D721Med (cell line): ENCODE measurements at regions not wholly inside any gene's neighbourhood (a gene's known extent, or its start where the extent isn't known, plus 50 kb on each side); places are given as distances from the start of the nearest gene placed in this dataset.

ENCODE experiments used
- DNase-seq: peaks from one replicate; pipeline ENCODE4 v3.0.0; 2011; ENCODE audit warnings: low spot score; ENCODE audit not compliant: insufficient read length
- FAIRE-seq: peaks from 2 replicates; lab custom pipeline; 2011; peaks lifted over from hg19 to GRCh38; lab: Jason Lieb, UNC
- TF ChIP-seq, protein P1 (sequence below): IDR thresholded peaks from 2 replicates; pipeline ENCODE4 v1.5.1; 2012; ENCODE audit warnings: mild to moderate bottlenecking, control low read depth; ENCODE audit not compliant: insufficient read depth; ENCODE audit errors: missing control alignments

DNA sequence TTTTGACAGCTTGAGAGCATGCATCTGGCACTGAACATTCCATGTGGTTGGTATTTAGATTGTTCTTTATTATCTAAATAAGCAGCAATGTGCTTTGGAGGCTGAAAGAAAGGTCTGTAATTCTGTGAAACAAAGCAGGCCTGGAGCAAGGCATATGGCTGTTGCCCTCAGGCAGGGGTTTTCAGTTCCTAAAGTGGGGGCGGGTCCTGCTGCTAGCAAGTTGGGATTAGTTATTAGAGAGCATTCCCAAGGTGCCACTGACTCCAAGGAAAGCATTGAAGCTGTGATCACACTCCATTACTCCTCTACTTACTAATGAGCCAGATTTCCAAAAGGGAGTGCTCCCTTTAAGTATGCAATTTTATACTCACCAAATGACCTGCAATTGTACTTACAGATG is 432.2 kb downstream of the OLFM4 start:
- TF ChIP-seq, protein P1, sequence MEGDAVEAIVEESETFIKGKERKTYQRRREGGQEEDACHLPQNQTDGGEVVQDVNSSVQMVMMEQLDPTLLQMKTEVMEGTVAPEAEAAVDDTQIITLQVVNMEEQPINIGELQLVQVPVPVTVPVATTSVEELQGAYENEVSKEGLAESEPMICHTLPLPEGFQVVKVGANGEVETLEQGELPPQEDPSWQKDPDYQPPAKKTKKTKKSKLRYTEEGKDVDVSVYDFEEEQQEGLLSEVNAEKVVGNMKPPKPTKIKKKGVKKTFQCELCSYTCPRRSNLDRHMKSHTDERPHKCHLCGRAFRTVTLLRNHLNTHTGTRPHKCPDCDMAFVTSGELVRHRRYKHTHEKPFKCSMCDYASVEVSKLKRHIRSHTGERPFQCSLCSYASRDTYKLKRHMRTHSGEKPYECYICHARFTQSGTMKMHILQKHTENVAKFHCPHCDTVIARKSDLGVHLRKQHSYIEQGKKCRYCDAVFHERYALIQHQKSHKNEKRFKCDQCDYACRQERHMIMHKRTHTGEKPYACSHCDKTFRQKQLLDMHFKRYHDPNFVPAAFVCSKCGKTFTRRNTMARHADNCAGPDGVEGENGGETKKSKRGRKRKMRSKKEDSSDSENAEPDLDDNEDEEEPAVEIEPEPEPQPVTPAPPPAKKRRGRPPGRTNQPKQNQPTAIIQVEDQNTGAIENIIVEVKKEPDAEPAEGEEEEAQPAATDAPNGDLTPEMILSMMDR: no peak
- no peak for DNase-seq
- FAIRE-seq: no peak

DNA sequence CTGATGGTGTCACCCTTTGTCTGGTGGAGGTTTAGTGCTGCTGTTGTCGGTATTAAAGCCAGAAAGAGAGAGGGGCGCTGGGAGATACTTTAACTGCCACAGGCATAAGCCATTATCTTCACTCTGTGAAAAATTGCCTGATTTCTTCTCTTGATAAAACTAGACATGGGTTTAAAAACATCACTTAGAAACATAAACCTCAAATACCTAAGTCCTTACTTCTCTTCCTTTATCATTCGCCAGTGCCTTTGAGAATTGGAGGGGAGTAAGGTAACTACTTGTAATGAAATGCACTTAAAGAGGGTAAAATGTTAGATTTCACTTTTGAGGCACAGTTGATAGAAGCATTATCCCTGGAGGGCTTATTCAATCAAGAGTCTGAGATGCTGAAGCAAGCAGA is 434.5 kb downstream of the OLFM4 start:
- no peak for FAIRE-seq
- no peak for DNase-seq
- TF ChIP-seq, protein P1: no peak

DNA sequence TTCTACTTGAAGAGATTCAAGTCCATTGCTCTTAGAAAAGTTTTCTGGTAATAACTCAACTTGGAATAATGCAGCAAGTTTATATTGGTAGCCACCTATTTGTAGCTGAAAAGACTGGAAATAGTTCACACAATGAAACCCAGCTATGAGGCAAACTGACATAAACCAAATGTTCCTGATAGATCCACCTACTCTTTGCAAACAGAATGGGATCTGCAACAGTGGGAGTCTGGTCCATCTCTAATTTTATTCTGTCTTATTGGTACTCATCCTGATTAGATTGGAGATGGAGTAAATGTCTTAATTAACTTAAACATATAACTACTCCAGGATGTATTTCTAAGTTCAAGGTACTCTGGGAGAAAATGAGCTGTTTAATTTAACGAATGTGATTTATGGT is 438.0 kb downstream of the OLFM4 start:
- TF ChIP-seq, protein P1: no peak
- no peak for DNase-seq
- FAIRE-seq: no peak

DNA sequence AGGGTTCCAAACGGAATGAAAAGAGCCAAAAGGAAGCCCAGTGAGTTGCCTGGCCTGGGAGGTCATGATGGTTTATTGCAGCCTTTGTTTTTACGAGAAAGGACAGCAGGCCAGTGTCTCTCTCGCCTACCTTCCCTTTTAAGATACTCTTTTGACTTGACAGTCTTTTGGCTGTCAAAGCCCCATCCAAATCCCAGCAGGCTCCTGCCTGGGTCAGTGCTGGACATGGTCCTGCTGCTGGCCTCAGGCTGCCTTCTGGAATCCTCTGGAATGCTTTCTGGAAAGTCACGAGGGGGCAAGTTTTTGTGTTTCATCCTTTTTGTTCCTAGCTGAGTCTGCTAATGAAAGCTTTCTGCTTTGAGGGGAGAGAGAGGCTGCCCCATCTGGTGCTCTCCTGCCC is 444.8 kb downstream of the OLFM4 start:
- TF ChIP-seq, protein P1: no peak
- DNase-seq (no peak), FAIRE-seq (no peak)

DNA sequence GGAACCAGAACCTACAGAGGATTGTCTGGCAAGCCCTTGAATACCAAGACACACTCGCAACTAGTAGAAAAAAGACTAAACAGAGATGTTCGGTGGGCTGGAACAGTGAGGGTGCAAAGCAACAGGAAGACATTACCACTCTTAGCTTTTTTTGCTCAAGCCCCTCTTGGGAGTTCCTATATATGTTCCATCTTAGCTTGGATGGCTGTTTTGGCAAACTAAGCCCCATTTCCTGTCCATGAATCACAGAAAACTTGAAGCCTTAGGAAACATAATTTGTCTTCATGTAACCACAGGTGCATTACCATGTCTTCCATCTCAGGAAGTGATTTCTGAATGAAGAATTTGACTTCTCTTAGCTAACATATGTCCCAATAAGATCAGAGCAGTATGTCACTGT is 446.3 kb downstream of the OLFM4 start:
- FAIRE-seq (no peak), DNase-seq (no peak)
- TF ChIP-seq, protein P1: no peak

DNA sequence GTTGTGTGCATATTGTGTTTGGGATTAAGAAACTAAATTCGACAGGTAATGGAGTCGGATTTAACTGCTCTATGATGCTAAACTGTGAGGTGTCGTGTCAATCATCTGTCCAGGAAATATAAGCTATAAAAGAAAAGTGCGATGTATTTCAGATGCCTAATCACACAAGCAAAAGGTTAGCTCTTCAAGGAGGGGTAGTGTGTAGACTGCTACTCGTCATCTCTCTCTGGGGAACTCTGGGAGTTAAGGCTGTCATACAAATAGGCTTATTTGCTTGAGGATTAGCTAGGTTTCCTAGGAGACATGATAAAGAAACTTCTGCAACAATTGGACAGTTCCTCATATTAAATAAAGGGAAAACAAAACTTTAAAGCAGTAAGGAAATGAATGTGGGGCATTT is 462.1 kb downstream of the OLFM4 start:
- TF ChIP-seq, protein P1: no peak
- no peak for DNase-seq
- peak; percentile 95 for FAIRE-seq

DNA sequence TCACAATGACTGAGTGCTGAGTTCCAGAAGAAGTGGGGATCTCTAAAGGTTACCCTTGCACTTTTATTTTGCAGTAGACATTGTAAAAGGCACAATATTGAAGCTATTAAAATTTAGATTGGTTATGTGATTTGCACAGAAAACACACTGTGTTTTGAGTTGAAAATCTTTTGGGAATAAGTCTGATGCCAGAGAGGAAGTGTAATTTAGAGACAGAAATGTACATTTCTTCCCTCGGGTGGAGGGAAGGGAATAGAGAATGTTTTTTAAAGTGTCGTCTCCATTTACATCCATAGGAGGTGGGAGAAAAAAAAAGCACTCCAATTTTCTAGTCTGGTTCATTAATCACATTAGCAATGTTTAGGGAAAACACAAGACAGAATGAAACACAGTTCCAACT is 465.8 kb downstream of the OLFM4 start:
- TF ChIP-seq, protein P1: no peak
- no peak for DNase-seq
- FAIRE-seq: no peak
